ENCODE measurements at regions not wholly inside any gene's neighbourhood (a gene's known extent, or its start where the extent isn't known, plus 50 kb on each side); places are given as distances from the start of the nearest gene placed in this dataset.
A peak's percentile ranks its signal among the peaks of the same experiment; 100 is the strongest.
"Not testable (repeated sequence)": the region's sequence is repeated elsewhere in the genome, so short reads cannot be mapped to it uniquely, and the experiment has no call there.

GRCh38 chr14:71621276-71621675 lies 311.0 kb upstream of the RGS6 start:
- DNase-seq, result no peak

- no peak for DNase-seq
Measured at GRCh38 chr14:71621980-71622605, 310.1 kb upstream of the RGS6 start.

GRCh38 chr14:71623939-71624338 lies 308.3 kb upstream of the RGS6 start:
- no peak for DNase-seq

- DNase-seq, result no peak
Measured at GRCh38 chr14:71625175-71625574, 307.1 kb upstream of the RGS6 start.

- no peak for DNase-seq
Measured at GRCh38 chr14:71625891-71626701, 306.1 kb upstream of the RGS6 start.

- no peak for DNase-seq
Measured at GRCh38 chr14:71628433-71628832, 303.8 kb upstream of the RGS6 start.

- DNase-seq, result no peak
Measured at GRCh38 chr14:71629250-71629649, 303.0 kb upstream of the RGS6 start.

GRCh38 chr14:71629765-71630492 lies 302.3 kb upstream of the RGS6 start:
- DNase-seq, result no peak

- DNase-seq, result not testable (repeated sequence)
Measured at GRCh38 chr14:71631030-71631429, 301.2 kb upstream of the RGS6 start.

GRCh38 chr14:71632440-71632946 lies 299.7 kb upstream of the RGS6 start:
- no peak for DNase-seq

GRCh38 chr14:71636076-71636475 lies 296.2 kb upstream of the RGS6 start:
- no peak for DNase-seq

- DNase-seq, result no peak
Measured at GRCh38 chr14:71636820-71637471, 295.3 kb upstream of the RGS6 start.

GRCh38 chr14:71638523-71639196 lies 293.6 kb upstream of the RGS6 start:
- DNase-seq, result no peak

GRCh38 chr14:71642715-71643114 lies 289.5 kb upstream of the RGS6 start:
- no peak for DNase-seq

GRCh38 chr14:71645656-71646055 lies 286.6 kb upstream of the RGS6 start:
- DNase-seq, result no peak

- no peak for DNase-seq
Measured at GRCh38 chr14:71646518-71646917, 285.7 kb upstream of the RGS6 start.

- peak; percentile 1 for DNase-seq
Measured at GRCh38 chr14:71647086-71647784, 285.0 kb upstream of the RGS6 start.

- no peak for DNase-seq
Measured at GRCh38 chr14:71648725-71649124, 283.5 kb upstream of the RGS6 start.

GRCh38 chr14:71650187-71650755 lies 282.0 kb upstream of the RGS6 start:
- no peak for DNase-seq

GRCh38 chr14:71651228-71651627 lies 281.0 kb upstream of the RGS6 start:
- no peak for DNase-seq

GRCh38 chr14:71652368-71652767 lies 279.9 kb upstream of the RGS6 start:
- no peak for DNase-seq

- DNase-seq, result no peak
Measured at GRCh38 chr14:71654810-71655209, 277.4 kb upstream of the RGS6 start.
